NCI-H82 (cell line): ENCODE measurements at regions not wholly inside any gene's neighbourhood (a gene's known extent, or its start where the extent isn't known, plus 50 kb on each side); places are given as distances from the start of the nearest gene placed in this dataset.
A peak's percentile ranks its signal among the peaks of the same experiment; 100 is the strongest.

ENCODE experiments used
- DNase-seq: peaks from one replicate; lab custom pipeline; 2025; lab: John Stamatoyannopoulos, UW

GRCh38 chr5:8907168-8907868 is 638.6 kb downstream of the SEMA5A start:
- no peak for DNase-seq

GRCh38 chr5:8908055-8908683 is 637.7 kb downstream of the SEMA5A start:
- peak; percentile 45 for DNase-seq

- no peak for DNase-seq
Measured at GRCh38 chr5:8912106-8912505, 633.8 kb downstream of the SEMA5A start.

- DNase-seq = no peak
Measured at GRCh38 chr5:8913522-8913921, 632.4 kb downstream of the SEMA5A start.

- DNase-seq = no peak
Measured at GRCh38 chr5:8919096-8919495, 626.8 kb downstream of the SEMA5A start.

GRCh38 chr5:8923526-8923925 is 622.3 kb downstream of the SEMA5A start:
- no peak for DNase-seq

GRCh38 chr5:8924054-8924793 is 621.7 kb downstream of the SEMA5A start:
- no peak for DNase-seq

GRCh38 chr5:8930021-8930420 is 615.9 kb downstream of the SEMA5A start:
- no peak for DNase-seq

GRCh38 chr5:8934455-8934854 is 611.4 kb downstream of the SEMA5A start:
- no peak for DNase-seq

GRCh38 chr5:8940934-8941333 is 604.9 kb downstream of the SEMA5A start:
- no peak for DNase-seq

GRCh38 chr5:8943301-8943700 is 602.6 kb downstream of the SEMA5A start:
- DNase-seq = no peak

- no peak for DNase-seq
Measured at GRCh38 chr5:8944005-8944404, 601.9 kb downstream of the SEMA5A start.

- no peak for DNase-seq
Measured at GRCh38 chr5:8945972-8946371, 599.9 kb downstream of the SEMA5A start.

GRCh38 chr5:8949908-8950307 is 596.0 kb downstream of the SEMA5A start:
- DNase-seq = no peak

GRCh38 chr5:8952147-8952546 is 593.7 kb downstream of the SEMA5A start:
- DNase-seq = no peak

- DNase-seq = no peak
Measured at GRCh38 chr5:8953016-8953415, 592.9 kb downstream of the SEMA5A start.

GRCh38 chr5:8953911-8954438 is 591.9 kb downstream of the SEMA5A start:
- DNase-seq = no peak

- no peak for DNase-seq
Measured at GRCh38 chr5:8954801-8955200, 591.1 kb downstream of the SEMA5A start.

GRCh38 chr5:8956659-8957058 is 589.2 kb downstream of the SEMA5A start:
- DNase-seq = no peak

GRCh38 chr5:8958602-8959001 is 587.3 kb downstream of the SEMA5A start:
- no peak for DNase-seq

- DNase-seq = no peak
Measured at GRCh38 chr5:8961219-8961618, 584.7 kb downstream of the SEMA5A start.

GRCh38 chr5:8961956-8962355 is 583.9 kb downstream of the SEMA5A start:
- no peak for DNase-seq

GRCh38 chr5:8981016-8981415 is 564.9 kb downstream of the SEMA5A start:
- no peak for DNase-seq
